Hepatocyte (in vitro differentiated cells): ENCODE measurements at regions not wholly inside any gene's neighbourhood (a gene's known extent, or its start where the extent isn't known, plus 50 kb on each side); places are given as distances from the start of the nearest gene placed in this dataset.

Experiments
- DNase-seq: peaks from one replicate; pipeline ENCODE4 v3.0.0-alpha.2; 2016; ENCODE audit warnings: low spot score
- H2AFZ ChIP-seq: fragments of 200-600 bp; sonication (generic); 2 replicates; pipeline ENCODE4 v1.6.0; 2016; ENCODE audit warnings: antibody characterized with exemption, mild to moderate bottlenecking
- H3K27ac ChIP-seq: fragments of 200-600 bp; sonication (generic); 2 replicates; pipeline ENCODE4 v1.5.1; 2016; ENCODE audit warnings: mild to moderate bottlenecking
- H3K27me3 ChIP-seq: fragments of 200-600 bp; sonication (generic); 2 replicates; pipeline ENCODE4 v1.6.1; 2016
- H3K36me3 ChIP-seq: fragments of 200-600 bp; sonication (generic); replicated peaks from 2 replicates; pipeline ENCODE4 v1.5.1; 2016; ENCODE audit warnings: low read depth; ENCODE audit not compliant: insufficient read depth
- H3K4me1 ChIP-seq: fragments of 200-600 bp; sonication (generic); 2 replicates; pipeline ENCODE4 v1.5.1; 2016; ENCODE audit warnings: mild to moderate bottlenecking, moderate library complexity; ENCODE audit not compliant: insufficient read depth
- H3K4me2 ChIP-seq: fragments of 200-600 bp; sonication (generic); 2 replicates; pipeline ENCODE4 v1.6.0; 2016
- H3K4me3 ChIP-seq: fragments of 200-600 bp; sonication (generic); 2 replicates; pipeline ENCODE4 v1.5.1; 2016; ENCODE audit warnings: mild to moderate bottlenecking
- H3K79me2 ChIP-seq: fragments of 200-600 bp; sonication (generic); 2 replicates; pipeline ENCODE4 v1.6.0; 2017; ENCODE audit warnings: mild to moderate bottlenecking
- H3K9me2 ChIP-seq: fragments of 200-600 bp; sonication (generic); replicated peaks from 2 replicates; pipeline ENCODE4 v1.6.0; 2017; ENCODE audit warnings: mild to moderate bottlenecking; ENCODE audit not compliant: insufficient read depth
- H3K9me3 ChIP-seq: fragments of 200-600 bp; sonication (generic); 2 replicates; pipeline ENCODE4 v1.5.1; 2016; ENCODE audit warnings: low read depth, mild to moderate bottlenecking
- H4K20me1 ChIP-seq: fragments of 200-600 bp; sonication (generic); 2 replicates; pipeline ENCODE4 v1.6.0; 2016; ENCODE audit warnings: mild to moderate bottlenecking; ENCODE audit not compliant: insufficient read depth, poor library complexity, severe bottlenecking
- CTCF ChIP-seq: fragments of 200-600 bp; sonication (generic); IDR thresholded peaks from 2 replicates; pipeline ENCODE4 v1.5.1; 2016; ENCODE audit warnings: antibody characterized with exemption, mild to moderate bottlenecking; ENCODE audit not compliant: poor library complexity
- EZH2 ChIP-seq: fragments of 200-600 bp; sonication (generic); IDR thresholded peaks from 2 replicates; pipeline ENCODE4 v1.6.1; 2016; ENCODE audit warnings: antibody characterized with exemption, mild to moderate bottlenecking, borderline replicate concordance
- EZH2phosphoT487 ChIP-seq: fragments of 200-600 bp; sonication (generic); IDR thresholded peaks from one replicate; pipeline ENCODE4 v1.6.1; 2018; ENCODE audit warnings: antibody characterized with exemption, mild to moderate bottlenecking, low read depth, moderate library complexity; ENCODE audit not compliant: unreplicated experiment, severe bottlenecking
- WGBS: methylation state at CpG from one replicate; pipeline ENCODE4 v1.1.6; 2016; ENCODE audit warnings: low lambda C conversion rate; ENCODE audit errors: missing lambda C conversion rate; 5-methylcytosine and 5-hydroxymethylcytosine counted together

DNA sequence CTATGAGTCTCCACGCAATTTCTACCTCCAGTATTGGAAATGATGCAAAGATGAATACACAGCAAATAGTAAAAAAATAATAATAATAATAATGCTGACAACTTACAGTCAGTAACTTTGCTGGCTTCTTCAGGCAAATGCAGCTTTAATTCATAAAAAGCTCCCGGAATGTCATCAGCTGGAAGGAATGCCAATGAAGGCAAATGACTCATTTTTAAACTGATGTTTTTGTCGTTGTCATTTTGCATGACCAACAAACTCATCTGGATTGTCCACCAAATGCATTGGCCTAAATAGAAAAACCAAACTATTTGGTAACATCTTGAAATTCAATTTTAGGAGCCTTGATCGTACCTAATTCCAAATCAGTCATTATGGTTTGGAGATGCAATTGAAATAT, 217.1 kb downstream of the ALDH8A1 start:
- H3K36me3 ChIP-seq: no peaks in the 10 kb centered on the region
- H3K27me3 ChIP-seq: no peaks in the 10 kb centered on the region
- no peak overlapping the region for H2AFZ ChIP-seq
- no peaks in the 10 kb centered on the region for H3K4me1 ChIP-seq
- H4K20me1 ChIP-seq: no peaks in the 10 kb centered on the region
- H3K9me3 ChIP-seq: no peaks in the 10 kb centered on the region
- no peaks in the 10 kb centered on the region for H3K79me2 ChIP-seq
- TF ChIP-seq EZH2: no peak
- TF ChIP-seq CTCF: no peak
- no peak for TF ChIP-seq EZH2phosphoT487
- WGBS: 70% methylated on average over 4 of the region's 4 CpGs
- no peak overlapping the region for H3K27ac ChIP-seq
- DNase-seq: no peak
- H3K9me2 ChIP-seq: no peaks in the 10 kb centered on the region
- H3K4me2 ChIP-seq: no peak overlapping the region
- no peak overlapping the region for H3K4me3 ChIP-seq

DNA sequence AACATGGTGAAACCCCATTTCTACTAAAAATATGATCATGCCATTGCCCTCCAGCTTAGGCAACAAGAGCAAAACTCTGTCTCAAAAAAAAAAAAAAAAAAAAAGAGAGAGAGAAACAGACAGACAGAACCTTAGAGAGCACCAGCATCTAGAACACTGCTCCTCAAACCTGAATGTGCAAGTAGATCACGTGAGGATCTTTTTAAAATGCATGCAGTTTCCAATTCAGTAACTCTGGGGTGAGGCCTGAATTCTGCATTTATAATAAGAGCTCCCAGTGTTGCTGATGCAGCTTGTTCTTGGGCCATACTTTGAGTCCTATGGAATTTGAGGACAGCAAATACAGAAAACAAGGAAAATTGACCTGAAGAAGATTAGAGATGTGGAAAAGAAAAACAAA, 218.3 kb downstream of the ALDH8A1 start:
- DNase-seq: no peak

DNA sequence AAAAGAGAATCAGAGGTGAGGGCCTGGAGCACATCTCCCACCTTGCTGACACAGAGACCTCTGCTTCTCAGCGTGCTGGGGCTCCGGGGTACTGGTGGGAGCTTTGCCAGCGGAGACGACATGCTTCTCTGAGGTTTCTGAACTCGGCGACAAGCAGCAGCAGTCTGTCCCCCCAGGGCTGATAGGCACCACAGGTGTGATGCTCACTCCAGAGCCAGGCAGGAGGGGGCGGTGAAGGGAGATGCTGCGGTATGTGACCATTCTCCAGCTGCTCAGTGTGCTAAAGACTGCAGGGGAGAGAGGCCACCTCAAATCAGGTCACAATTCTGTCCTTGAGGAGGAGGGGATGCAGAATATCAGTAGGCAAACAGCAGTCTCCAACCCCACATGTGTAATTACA, 219.9 kb downstream of the ALDH8A1 start:
- H3K4me1 ChIP-seq: peaks cover 6% of the 10 kb centered on the region
- 65% methylated on average over 8 of the region's 8 CpGs for WGBS
- no peak overlapping the region for H3K4me2 ChIP-seq
- H3K79me2 ChIP-seq: no peaks in the 10 kb centered on the region
- no peaks in the 10 kb centered on the region for H3K36me3 ChIP-seq
- no peaks in the 10 kb centered on the region for H3K9me2 ChIP-seq
- H3K27ac ChIP-seq: no peak overlapping the region
- H3K4me3 ChIP-seq: no peak overlapping the region
- DNase-seq: no peak
- no peaks in the 10 kb centered on the region for H4K20me1 ChIP-seq
- no peaks in the 10 kb centered on the region for H3K9me3 ChIP-seq
- no peaks in the 10 kb centered on the region for H3K27me3 ChIP-seq
- no peak overlapping the region for H2AFZ ChIP-seq
- TF ChIP-seq EZH2: no peak
- no peak for TF ChIP-seq CTCF
- TF ChIP-seq EZH2phosphoT487: no peak

More for the DNA sequence above, 218.3 kb downstream of the ALDH8A1 start:
- Histone ChIP-seq H3K4me2 (no peak overlapping the region), H3K79me2 (no peaks in the 10 kb centered on the region), H3K4me1 (no peaks in the 10 kb centered on the region), H3K27me3 (no peaks in the 10 kb centered on the region), H3K4me3 (no peak overlapping the region), H2AFZ (no peak overlapping the region), H4K20me1 (no peaks in the 10 kb centered on the region), H3K27ac (no peak overlapping the region), H3K9me3 (no peaks in the 10 kb centered on the region), H3K9me2 (no peaks in the 10 kb centered on the region), H3K36me3 (no peaks in the 10 kb centered on the region)
- WGBS: 88% methylated on average over 1 of the region's 1 CpG
- TF ChIP-seq CTCF (no peak), EZH2phosphoT487 (no peak), EZH2 (no peak)

DNA sequence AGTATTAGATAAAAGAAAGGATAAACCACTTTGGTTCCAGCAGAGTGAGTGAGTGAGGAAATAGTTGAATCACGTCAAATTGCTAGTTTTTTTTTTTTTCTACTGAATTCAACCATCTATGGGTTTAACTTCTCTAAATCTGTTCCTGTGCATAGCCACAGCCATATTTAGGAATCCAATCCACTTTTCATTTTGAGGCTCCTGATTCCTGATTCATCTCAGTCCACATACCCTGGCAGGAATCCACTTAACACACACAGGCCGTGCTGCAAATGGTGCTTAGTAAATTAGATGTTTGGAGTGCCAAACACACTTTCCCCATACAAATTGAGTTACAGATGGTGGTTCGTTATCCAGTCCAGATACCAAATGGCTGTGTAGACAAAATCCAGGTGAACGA, 220.3 kb downstream of the ALDH8A1 start:
- Histone ChIP-seq H3K9me2 (no peaks in the 10 kb centered on the region), H3K4me1 (peaks cover 11% of the 10 kb centered on the region), H4K20me1 (no peaks in the 10 kb centered on the region), H3K36me3 (no peaks in the 10 kb centered on the region), H3K9me3 (no peaks in the 10 kb centered on the region), H2AFZ (no peak overlapping the region), H3K27ac (no peak overlapping the region), H3K79me2 (no peaks in the 10 kb centered on the region), H3K4me3 (no peak overlapping the region), H3K27me3 (no peaks in the 10 kb centered on the region), H3K4me2 (no peak overlapping the region)
- WGBS: 86% methylated on average over 4 of the region's 4 CpGs
- TF ChIP-seq EZH2 (no peak), CTCF (no peak), EZH2phosphoT487 (no peak)
- no peak for DNase-seq
